ENCODE measurements at regions not wholly inside any gene's neighbourhood (a gene's known extent, or its start where the extent isn't known, plus 50 kb on each side); places are given as distances from the start of the nearest gene placed in this dataset.

DNA sequence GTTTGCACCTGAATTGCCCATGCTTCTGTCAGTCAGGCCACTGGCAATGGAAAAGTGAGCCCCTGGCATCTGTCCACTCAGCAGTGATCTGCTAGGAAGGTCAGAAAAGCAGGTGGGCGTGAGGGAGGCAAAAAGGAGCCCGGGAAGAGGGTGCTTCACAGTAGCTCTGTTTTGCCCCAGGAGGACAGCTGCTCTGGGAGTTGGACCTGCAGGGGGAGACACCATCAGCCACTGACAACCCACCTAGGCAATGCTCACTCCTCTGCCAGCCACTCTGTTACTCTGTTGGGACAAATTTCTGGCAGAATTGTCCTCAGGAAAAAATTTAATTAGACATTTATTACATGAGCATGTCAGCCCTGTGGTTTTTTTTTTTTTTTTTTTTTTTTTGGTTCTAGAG is 146.4 kb downstream of the LRIG2 start:
- WGBS (ENCODE audit: extremely low coverage, insufficient coverage, insufficient read length): no CpG with 5 or more reads among the region's 2 CpGs
- Histone ChIP-seq H2BK120ac (ENCODE audit: insufficient read depth, low read length, poor library complexity) (peak overlapping the region; percentile 56), H2BK12ac (ENCODE audit: low read length) (peak overlapping the region; percentile 88), H3K36me3 (ENCODE audit: control insufficient read depth in 1 of 2, insufficient read depth in 2 of 2, low read length in 2 of 2) (peaks cover 0 to 6% of the 10 kb centered on the region in 2 experiments), H3K4ac (ENCODE audit: low read depth, low read length) (peak overlapping the region; percentile 65), H3K79me2 (ENCODE audit: control insufficient read depth, insufficient read depth, low read length, poor library complexity) (peaks cover 5% of the 10 kb centered on the region), H3K9me3 (ENCODE audit: insufficient read depth, low read depth, low read length) (peaks cover 5% of the 10 kb centered on the region), H3K4me3 (ENCODE audit: low read depth, low read length) (no peak overlapping the region), H2AK5ac (ENCODE audit: low read length) (peak overlapping the region; percentile 92), H3K79me1 (ENCODE audit: low read length) (peaks cover 30% of the 10 kb centered on the region), H4K91ac (ENCODE audit: low read depth, low read length) (peak overlapping the region; percentile 83), H3K14ac (ENCODE audit: low read length) (peak overlapping the region; percentile 68), H3K23ac (ENCODE audit: low read length) (no peak overlapping the region), H2BK5ac (ENCODE audit: low read depth, low read length, poor library complexity) (no peak overlapping the region), H3K9ac (ENCODE audit: low read length) (no peak overlapping the region), H3K4me2 (ENCODE audit: low read length) (no peak overlapping the region), H4K8ac (ENCODE audit: low read depth, low read length) (peak overlapping the region; percentile 13), H2AFZ (ENCODE audit: insufficient read depth, low read length, poor library complexity) (no peak overlapping the region), H3K4me1 (ENCODE audit: control insufficient read depth in 1 of 2, insufficient read depth in 2 of 2, low read length in 2 of 2) (peaks cover 19 to 23% of the 10 kb centered on the region in 2 experiments), H4K12ac (ENCODE audit: low read depth, low read length) (no peak overlapping the region), H3K27ac (ENCODE audit: low read depth, low read length) (no peak overlapping the region), H3K18ac (ENCODE audit: low read length) (peak overlapping the region; percentile 43), H3K27me3 (ENCODE audit: insufficient read depth, low read length) (no peaks in the 10 kb centered on the region)
- DNase-seq: no peak

- H3K4me3 ChIP-seq (ENCODE audit: low read depth, low read length): no peak overlapping the region
- H3K4me1 ChIP-seq (ENCODE audit: control insufficient read depth in 1 of 2, insufficient read depth in 2 of 2, low read length in 2 of 2): peaks cover 19 to 23% of the 10 kb centered on the region in 2 experiments
- no peak overlapping the region for H4K91ac ChIP-seq (ENCODE audit: low read depth, low read length)
- no peak overlapping the region for H2BK5ac ChIP-seq (ENCODE audit: low read depth, low read length, poor library complexity)
- peaks cover 5% of the 10 kb centered on the region for H3K79me2 ChIP-seq (ENCODE audit: control insufficient read depth, insufficient read depth, low read length, poor library complexity)
- H3K4me2 ChIP-seq (ENCODE audit: low read length): no peak overlapping the region
- H2AFZ ChIP-seq (ENCODE audit: insufficient read depth, low read length, poor library complexity): no peak overlapping the region
- H3K27ac ChIP-seq (ENCODE audit: low read depth, low read length): no peak overlapping the region
- no CpG with 5 or more reads among the region's 5 CpGs for WGBS (ENCODE audit: extremely low coverage, insufficient coverage, insufficient read length)
- no peak overlapping the region for H3K14ac ChIP-seq (ENCODE audit: low read length)
- H2BK120ac ChIP-seq (ENCODE audit: insufficient read depth, low read length, poor library complexity): no peak overlapping the region
- H3K9ac ChIP-seq (ENCODE audit: low read length): no peak overlapping the region
- H4K12ac ChIP-seq (ENCODE audit: low read depth, low read length): no peak overlapping the region
- peak overlapping the region; percentile 55 for H2BK12ac ChIP-seq (ENCODE audit: low read length)
- no peaks in the 10 kb centered on the region for H3K27me3 ChIP-seq (ENCODE audit: insufficient read depth, low read length)
- H3K18ac ChIP-seq (ENCODE audit: low read length): peak overlapping the region; percentile 30
- no peak overlapping the region for H4K8ac ChIP-seq (ENCODE audit: low read depth, low read length)
- H3K23ac ChIP-seq (ENCODE audit: low read length): no peak overlapping the region
- DNase-seq: no peak
- peaks cover 30% of the 10 kb centered on the region for H3K79me1 ChIP-seq (ENCODE audit: low read length)
- H3K36me3 ChIP-seq (ENCODE audit: control insufficient read depth in 1 of 2, insufficient read depth in 2 of 2, low read length in 2 of 2): peaks cover 0 to 2% of the 10 kb centered on the region in 2 experiments
- peaks cover 3% of the 10 kb centered on the region for H3K9me3 ChIP-seq (ENCODE audit: insufficient read depth, low read depth, low read length)
- no peak overlapping the region for H3K4ac ChIP-seq (ENCODE audit: low read depth, low read length)
- H2AK5ac ChIP-seq (ENCODE audit: low read length): no peak overlapping the region
These were observed 146.8 kb downstream of the LRIG2 start for GRCh38 chr1:113219828-113220227.

- Histone ChIP-seq H3K4ac (ENCODE audit: low read depth, low read length) (no peak overlapping the region), H2AFZ (ENCODE audit: insufficient read depth, low read length, poor library complexity) (no peak overlapping the region), H3K14ac (ENCODE audit: low read length) (no peak overlapping the region), H3K27ac (ENCODE audit: low read depth, low read length) (no peak overlapping the region), H2BK5ac (ENCODE audit: low read depth, low read length, poor library complexity) (no peak overlapping the region), H3K23ac (ENCODE audit: low read length) (no peak overlapping the region), H4K12ac (ENCODE audit: low read depth, low read length) (no peak overlapping the region), H3K79me2 (ENCODE audit: control insufficient read depth, insufficient read depth, low read length, poor library complexity) (peaks cover 1% of the 10 kb centered on the region), H3K4me1 (ENCODE audit: control insufficient read depth in 1 of 2, insufficient read depth in 2 of 2, low read length in 2 of 2) (peaks cover 13 to 14% of the 10 kb centered on the region in 2 experiments), H3K9me3 (ENCODE audit: insufficient read depth, low read depth, low read length) (no peaks in the 10 kb centered on the region), H3K4me3 (ENCODE audit: low read depth, low read length) (no peak overlapping the region), H4K8ac (ENCODE audit: low read depth, low read length) (no peak overlapping the region), H3K36me3 (ENCODE audit: control insufficient read depth in 1 of 2, insufficient read depth in 2 of 2, low read length in 2 of 2) (no peaks in the 10 kb centered on the region), H3K18ac (ENCODE audit: low read length) (no peak overlapping the region), H3K79me1 (ENCODE audit: low read length) (peaks cover 17% of the 10 kb centered on the region), H3K27me3 (ENCODE audit: insufficient read depth, low read length) (no peaks in the 10 kb centered on the region), H4K91ac (ENCODE audit: low read depth, low read length) (no peak overlapping the region), H3K9ac (ENCODE audit: low read length) (no peak overlapping the region), H2BK12ac (ENCODE audit: low read length) (no peak overlapping the region), H2AK5ac (ENCODE audit: low read length) (no peak overlapping the region), H3K4me2 (ENCODE audit: low read length) (no peak overlapping the region), H2BK120ac (ENCODE audit: insufficient read depth, low read length, poor library complexity) (no peak overlapping the region)
- no CpG with 5 or more reads among the region's 2 CpGs for WGBS (ENCODE audit: extremely low coverage, insufficient coverage, insufficient read length)
- DNase-seq: no peak
These were observed 150.0 kb downstream of the LRIG2 start for GRCh38 chr1:113223040-113223439.

DNA sequence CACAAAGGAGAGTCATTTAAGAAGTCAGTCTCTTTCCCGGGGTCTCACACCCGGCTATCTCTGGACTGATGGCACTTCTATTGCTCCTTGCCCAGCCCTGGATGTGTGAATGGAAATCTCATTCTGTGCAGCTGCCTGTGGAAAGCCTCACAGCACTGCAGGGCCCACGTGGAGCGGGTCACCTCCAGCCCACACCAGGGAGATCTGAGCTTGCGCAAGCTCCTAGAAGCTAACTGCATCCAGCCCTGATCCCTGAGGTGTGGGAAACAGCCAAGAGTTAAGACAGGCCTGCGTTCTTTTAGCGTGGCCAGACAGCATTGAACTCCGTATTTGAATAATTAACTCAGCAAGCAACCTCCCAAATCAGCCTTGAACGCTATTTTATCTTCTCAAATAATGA is 150.5 kb downstream of the LRIG2 start:
- Histone ChIP-seq H3K4me3 (ENCODE audit: low read depth, low read length) (no peak overlapping the region), H3K14ac (ENCODE audit: low read length) (peak overlapping the region; percentile 2), H4K12ac (ENCODE audit: low read depth, low read length) (no peak overlapping the region), H2BK5ac (ENCODE audit: low read depth, low read length, poor library complexity) (no peak overlapping the region), H2AK5ac (ENCODE audit: low read length) (no peak overlapping the region), H2BK120ac (ENCODE audit: insufficient read depth, low read length, poor library complexity) (peak overlapping the region; percentile 1), H3K79me1 (ENCODE audit: low read length) (peaks cover 12% of the 10 kb centered on the region), H3K23ac (ENCODE audit: low read length) (no peak overlapping the region), H3K4ac (ENCODE audit: low read depth, low read length) (no peak overlapping the region), H3K27ac (ENCODE audit: low read depth, low read length) (no peak overlapping the region), H3K9ac (ENCODE audit: low read length) (no peak overlapping the region), H3K27me3 (ENCODE audit: insufficient read depth, low read length) (no peaks in the 10 kb centered on the region), H3K9me3 (ENCODE audit: insufficient read depth, low read depth, low read length) (no peaks in the 10 kb centered on the region), H3K18ac (ENCODE audit: low read length) (no peak overlapping the region), H3K36me3 (ENCODE audit: control insufficient read depth in 1 of 2, insufficient read depth in 2 of 2, low read length in 2 of 2) (no peaks in the 10 kb centered on the region), H4K8ac (ENCODE audit: low read depth, low read length) (no peak overlapping the region), H3K4me1 (ENCODE audit: control insufficient read depth in 1 of 2, insufficient read depth in 2 of 2, low read length in 2 of 2) (peaks cover 9 to 11% of the 10 kb centered on the region in 2 experiments), H2AFZ (ENCODE audit: insufficient read depth, low read length, poor library complexity) (peak overlapping the region; percentile 8), H2BK12ac (ENCODE audit: low read length) (peak overlapping the region; percentile 41), H4K91ac (ENCODE audit: low read depth, low read length) (no peak overlapping the region), H3K4me2 (ENCODE audit: low read length) (no peak overlapping the region), H3K79me2 (ENCODE audit: control insufficient read depth, insufficient read depth, low read length, poor library complexity) (peaks cover 1% of the 10 kb centered on the region)
- WGBS (ENCODE audit: extremely low coverage, insufficient coverage, insufficient read length): no CpG with 5 or more reads among the region's 9 CpGs
- peak in 1 of 2 donors; percentile 20 for DNase-seq

All from trophoblast cell (in vitro differentiated cells and primary cell).